Central memory CD8-positive, alpha-beta T cell (primary cell): ENCODE measurements at regions not wholly inside any gene's neighbourhood (a gene's known extent, or its start where the extent isn't known, plus 50 kb on each side); places are given as distances from the start of the nearest gene placed in this dataset.

Experiments used
- ATAC-seq: fragments of 150-1000 bp; cut with Tn5 transposase; replicated peaks from 2 replicates; pipeline ENCODE4 v1.10.0; 2022; ENCODE audit warnings: mild to moderate bottlenecking, moderate FRiP score, moderate number of reproducible peaks; ENCODE audit not compliant: poor library complexity, severe bottlenecking; ENCODE audit errors: extremely low read depth
- DNase-seq, 2 donors: peaks; one replicate each; pipeline ENCODE4 v3.0.0; 2021; ENCODE audit warnings: low spot score in 2 of 2
- H3K27ac Mint-ChIP-seq: one replicate; pipeline ENCODE4 v1.8.0; 2022; ENCODE audit warnings: low read depth, mild to moderate bottlenecking, moderate library complexity, mixed read lengths
- H3K27me3 Mint-ChIP-seq: one replicate; pipeline ENCODE4 v1.8.0; 2022; ENCODE audit warnings: mixed read lengths
- H3K36me3 Mint-ChIP-seq: one replicate; pipeline ENCODE4 v1.8.0; 2022; ENCODE audit warnings: mild to moderate bottlenecking, moderate library complexity, mixed read lengths; ENCODE audit not compliant: insufficient read depth
- H3K4me1 Mint-ChIP-seq: one replicate; pipeline ENCODE4 v1.8.0; 2022; ENCODE audit warnings: mixed read lengths
- H3K4me3 Mint-ChIP-seq: one replicate; pipeline ENCODE4 v1.8.0; 2022; ENCODE audit warnings: mild to moderate bottlenecking, moderate library complexity, mixed read lengths
- H3K9me3 Mint-ChIP-seq: one replicate; pipeline ENCODE4 v1.8.0; 2022; ENCODE audit warnings: mixed read lengths

DNA sequence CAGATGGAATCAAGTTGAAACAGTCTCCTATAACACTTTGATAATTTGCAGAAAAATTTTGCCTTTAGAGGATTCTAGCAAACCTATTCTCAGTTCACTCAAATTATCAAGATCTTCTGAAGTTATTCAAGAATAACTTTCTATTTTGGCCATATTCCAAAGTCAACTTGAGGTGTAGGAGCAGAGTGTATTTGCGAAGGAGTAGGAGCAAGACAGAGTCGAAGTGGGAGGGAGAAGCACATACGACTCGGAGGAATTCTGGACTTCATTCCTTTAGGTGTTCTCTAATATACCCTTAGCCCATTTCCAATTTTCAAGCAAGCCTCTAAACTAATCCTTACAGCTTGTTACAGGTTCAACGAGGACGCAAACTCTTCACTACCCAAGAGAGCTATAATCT lies 252.9 kb downstream of the GPM6A start:
- no peak for ATAC-seq
- Mint-ChIP-seq H3K27ac (no peak overlapping the region), H3K36me3 (no peaks in the 10 kb centered on the region)

DNA sequence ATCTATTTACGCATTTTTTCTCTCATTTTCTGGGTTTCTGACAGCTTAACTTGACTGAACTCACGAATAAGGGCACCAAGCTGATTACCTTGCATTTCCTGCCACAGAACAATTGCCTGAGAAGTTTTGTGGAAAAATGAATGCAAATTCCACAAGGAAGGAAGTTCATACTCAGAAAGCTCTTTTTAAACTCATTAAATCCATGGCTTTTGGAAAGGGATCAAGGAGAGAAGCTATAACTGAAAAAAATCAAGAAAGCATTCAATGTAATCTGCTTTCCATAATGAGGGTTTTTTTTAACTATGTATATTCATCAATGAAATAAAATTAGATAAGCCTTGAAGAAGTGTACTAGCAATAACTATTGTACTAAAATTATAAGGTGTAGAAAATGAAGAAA lies 252.5 kb downstream of the GPM6A start:
- Mint-ChIP-seq H3K4me1 (no peaks in the 10 kb centered on the region), H3K4me3 (no peak overlapping the region), H3K27ac (no peak overlapping the region), H3K36me3 (no peaks in the 10 kb centered on the region), H3K27me3 (no peaks in the 10 kb centered on the region), H3K9me3 (peaks cover 17% of the 10 kb centered on the region)
- no peak for DNase-seq
- ATAC-seq: no peak

More for the DNA sequence above, 252.9 kb downstream of the GPM6A start:
- Mint-ChIP-seq H3K27me3 (no peaks in the 10 kb centered on the region), H3K4me3 (no peak overlapping the region), H3K9me3 (peaks cover 17% of the 10 kb centered on the region), H3K4me1 (no peaks in the 10 kb centered on the region)
- no peak for DNase-seq

DNA sequence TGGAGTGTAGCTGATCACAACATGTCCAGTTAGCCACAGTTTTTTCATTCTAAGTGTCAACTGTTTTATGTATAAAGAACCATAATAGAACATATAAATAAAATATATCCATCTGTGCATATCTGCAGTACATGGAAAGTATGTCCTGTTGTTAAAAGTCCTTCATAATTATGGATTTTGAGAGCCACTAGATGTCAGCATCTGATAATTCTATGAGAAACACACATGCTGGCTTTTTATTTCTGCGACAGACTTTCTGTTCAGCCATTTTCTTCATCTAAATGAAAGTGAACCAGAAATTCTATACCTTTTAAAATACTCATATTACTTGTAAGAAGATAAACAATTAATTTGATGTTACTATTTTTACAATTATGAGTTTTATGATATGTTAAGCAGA lies 251.5 kb downstream of the GPM6A start:
- no peak overlapping the region for H3K4me3 Mint-ChIP-seq
- no peaks in the 10 kb centered on the region for H3K4me1 Mint-ChIP-seq
- DNase-seq (no peak), ATAC-seq (no peak)
- no peak overlapping the region for H3K27ac Mint-ChIP-seq
- no peaks in the 10 kb centered on the region for H3K27me3 Mint-ChIP-seq
- no peaks in the 10 kb centered on the region for H3K36me3 Mint-ChIP-seq
- H3K9me3 Mint-ChIP-seq: peaks cover 17% of the 10 kb centered on the region

DNA sequence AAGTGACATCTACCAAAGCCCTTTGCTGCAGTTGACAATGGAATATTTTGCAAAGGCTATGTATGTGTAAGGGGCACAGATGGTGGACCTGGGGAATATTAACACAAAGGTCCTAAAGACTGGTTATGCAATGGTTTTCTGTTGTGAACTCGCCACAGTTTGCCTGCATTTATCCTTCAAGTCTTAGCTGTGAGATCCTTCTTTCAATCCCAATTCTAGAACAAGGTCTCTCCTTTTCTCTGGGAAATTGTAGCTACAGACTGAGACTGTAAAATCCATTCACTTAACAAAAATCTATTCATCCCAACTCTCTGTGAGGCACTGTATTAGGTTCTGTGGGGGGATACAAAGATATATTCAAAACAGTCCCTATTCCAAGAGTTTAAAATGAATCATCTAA lies 250.4 kb downstream of the GPM6A start:
- ATAC-seq (no peak), DNase-seq (no peak)
- H3K9me3 Mint-ChIP-seq: peaks cover 12% of the 10 kb centered on the region
- H3K4me1 Mint-ChIP-seq: no peaks in the 10 kb centered on the region
- no peak overlapping the region for H3K4me3 Mint-ChIP-seq
- no peak overlapping the region for H3K27ac Mint-ChIP-seq
- H3K27me3 Mint-ChIP-seq: no peaks in the 10 kb centered on the region
- H3K36me3 Mint-ChIP-seq: no peaks in the 10 kb centered on the region

DNA sequence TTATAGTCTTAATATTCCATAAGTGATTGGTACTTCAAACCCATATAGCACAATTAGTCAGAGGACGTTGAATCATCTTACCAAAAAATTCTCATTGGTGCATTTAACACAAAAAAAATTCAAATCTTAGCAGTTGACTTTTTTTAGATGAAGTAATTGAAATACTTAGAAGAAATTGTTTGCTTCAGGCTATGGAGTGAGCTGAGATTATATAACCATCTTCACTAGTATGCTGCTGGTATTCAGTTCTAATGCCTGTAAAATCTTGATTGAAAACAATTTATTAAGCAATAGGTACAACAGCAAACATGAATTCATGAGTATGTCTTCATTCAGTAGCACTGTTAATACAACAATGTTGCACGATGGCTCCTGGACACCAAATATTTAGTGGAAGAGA lies 250.0 kb downstream of the GPM6A start:
- H3K4me3 Mint-ChIP-seq: no peak overlapping the region
- no peaks in the 10 kb centered on the region for H3K4me1 Mint-ChIP-seq
- no peaks in the 10 kb centered on the region for H3K27me3 Mint-ChIP-seq
- H3K9me3 Mint-ChIP-seq: peaks cover 14% of the 10 kb centered on the region
- H3K36me3 Mint-ChIP-seq: no peaks in the 10 kb centered on the region
- no peak overlapping the region for H3K27ac Mint-ChIP-seq
- no peak for DNase-seq
- no peak for ATAC-seq

DNA sequence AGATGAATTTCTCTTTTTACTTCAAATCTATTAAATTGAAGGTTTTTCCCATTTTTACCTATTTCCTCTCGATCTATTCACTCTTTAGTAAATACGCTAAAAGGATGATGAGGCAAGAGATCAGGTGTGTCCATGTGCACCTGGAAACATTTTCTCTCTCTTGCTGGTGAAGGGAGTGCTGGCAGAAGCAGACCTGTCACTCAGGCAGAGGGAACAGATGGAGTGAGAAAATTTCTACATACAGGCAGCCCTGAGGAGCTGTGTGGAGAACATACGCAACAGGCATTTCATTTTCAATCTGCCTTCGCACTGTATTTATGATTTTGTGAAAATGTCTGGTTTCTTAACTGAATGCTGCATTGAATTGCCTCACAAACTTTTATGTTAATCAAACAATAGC lies 249.5 kb downstream of the GPM6A start:
- no peaks in the 10 kb centered on the region for H3K27me3 Mint-ChIP-seq
- DNase-seq (no peak), ATAC-seq (no peak)
- no peaks in the 10 kb centered on the region for H3K4me1 Mint-ChIP-seq
- H3K36me3 Mint-ChIP-seq: no peaks in the 10 kb centered on the region
- H3K9me3 Mint-ChIP-seq: peaks cover 12% of the 10 kb centered on the region
- no peak overlapping the region for H3K4me3 Mint-ChIP-seq
- no peak overlapping the region for H3K27ac Mint-ChIP-seq
